Osteocyte (in vitro differentiated cells): ENCODE measurements at regions not wholly inside any gene's neighbourhood (a gene's known extent, or its start where the extent isn't known, plus 50 kb on each side); places are given as distances from the start of the nearest gene placed in this dataset.

ENCODE experiments used
- DNase-seq: peaks from one replicate; pipeline ENCODE4 v3.0.0; 2021; ENCODE audit warnings: mixed read lengths; ENCODE audit not compliant: unreplicated experiment; ENCODE audit errors: extremely low spot score
- H3K27ac Mint-ChIP-seq: one replicate; pipeline ENCODE4 v1.8.0; 2021; ENCODE audit warnings: mild to moderate bottlenecking, mixed read lengths; ENCODE audit not compliant: unreplicated experiment
- H3K27me3 Mint-ChIP-seq: one replicate; pipeline ENCODE4 v1.8.0; 2021; ENCODE audit warnings: mixed read lengths; ENCODE audit not compliant: unreplicated experiment
- H3K36me3 Mint-ChIP-seq: one replicate; pipeline ENCODE4 v1.8.0; 2021; ENCODE audit warnings: mixed read lengths; ENCODE audit not compliant: unreplicated experiment
- H3K4me1 Mint-ChIP-seq: one replicate; pipeline ENCODE4 v1.8.0; 2021; ENCODE audit warnings: mixed read lengths; ENCODE audit not compliant: unreplicated experiment
- H3K4me3 Mint-ChIP-seq: one replicate; pipeline ENCODE4 v1.8.0; 2021; ENCODE audit warnings: mild to moderate bottlenecking, moderate library complexity, mixed read lengths; ENCODE audit not compliant: unreplicated experiment
- H3K9me3 Mint-ChIP-seq: one replicate; pipeline ENCODE4 v1.8.0; 2021; ENCODE audit warnings: mixed read lengths; ENCODE audit not compliant: unreplicated experiment
- TF ChIP-seq, protein P1 (sequence below): fragments of 200-600 bp; sonication (generic); IDR thresholded peaks from 2 replicates; pipeline ENCODE4 v1.5.0; 2021; ENCODE audit warnings: antibody characterized with exemption, mild to moderate bottlenecking, moderate library complexity

DNA sequence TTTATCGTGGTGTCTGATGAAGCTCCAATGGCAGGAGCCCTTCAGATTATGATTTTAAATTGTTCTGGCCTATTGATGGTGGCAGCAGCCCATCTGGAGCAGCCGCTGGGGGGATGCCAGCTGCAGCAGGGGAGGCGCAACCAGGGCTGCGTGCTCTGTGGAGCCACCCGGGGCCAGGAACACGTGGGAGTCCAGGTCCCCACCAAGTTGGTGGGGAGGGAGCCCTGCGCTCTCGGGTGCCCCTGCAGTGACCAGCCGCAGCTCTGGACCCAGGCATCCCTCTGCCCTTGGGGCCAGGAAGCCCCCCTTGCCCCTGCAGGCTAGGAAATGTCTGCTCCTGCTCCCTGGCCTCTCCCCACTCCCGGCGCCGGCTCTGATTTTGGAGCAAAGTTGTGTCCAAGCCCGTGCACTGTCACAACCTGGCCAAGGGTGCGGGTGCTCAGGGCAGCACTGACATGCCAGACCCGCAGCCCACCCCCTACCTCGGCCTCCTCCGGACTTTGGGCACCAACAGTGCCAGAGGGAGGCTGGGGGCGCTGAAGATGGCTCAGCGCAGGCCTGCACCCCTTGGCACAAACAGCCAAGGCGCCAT is 147.2 kb upstream of the ADO start:
- TF ChIP-seq, protein P1, sequence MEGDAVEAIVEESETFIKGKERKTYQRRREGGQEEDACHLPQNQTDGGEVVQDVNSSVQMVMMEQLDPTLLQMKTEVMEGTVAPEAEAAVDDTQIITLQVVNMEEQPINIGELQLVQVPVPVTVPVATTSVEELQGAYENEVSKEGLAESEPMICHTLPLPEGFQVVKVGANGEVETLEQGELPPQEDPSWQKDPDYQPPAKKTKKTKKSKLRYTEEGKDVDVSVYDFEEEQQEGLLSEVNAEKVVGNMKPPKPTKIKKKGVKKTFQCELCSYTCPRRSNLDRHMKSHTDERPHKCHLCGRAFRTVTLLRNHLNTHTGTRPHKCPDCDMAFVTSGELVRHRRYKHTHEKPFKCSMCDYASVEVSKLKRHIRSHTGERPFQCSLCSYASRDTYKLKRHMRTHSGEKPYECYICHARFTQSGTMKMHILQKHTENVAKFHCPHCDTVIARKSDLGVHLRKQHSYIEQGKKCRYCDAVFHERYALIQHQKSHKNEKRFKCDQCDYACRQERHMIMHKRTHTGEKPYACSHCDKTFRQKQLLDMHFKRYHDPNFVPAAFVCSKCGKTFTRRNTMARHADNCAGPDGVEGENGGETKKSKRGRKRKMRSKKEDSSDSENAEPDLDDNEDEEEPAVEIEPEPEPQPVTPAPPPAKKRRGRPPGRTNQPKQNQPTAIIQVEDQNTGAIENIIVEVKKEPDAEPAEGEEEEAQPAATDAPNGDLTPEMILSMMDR, result no peak
- Mint-ChIP-seq H3K27ac (no peak overlapping the region), H3K9me3 (no peaks in the 10 kb centered on the region), H3K4me3 (no peak overlapping the region), H3K27me3 (peaks cover 3% of the 10 kb centered on the region), H3K36me3 (no peaks in the 10 kb centered on the region), H3K4me1 (no peaks in the 10 kb centered on the region)
- DNase-seq, result peak; percentile 80

DNA sequence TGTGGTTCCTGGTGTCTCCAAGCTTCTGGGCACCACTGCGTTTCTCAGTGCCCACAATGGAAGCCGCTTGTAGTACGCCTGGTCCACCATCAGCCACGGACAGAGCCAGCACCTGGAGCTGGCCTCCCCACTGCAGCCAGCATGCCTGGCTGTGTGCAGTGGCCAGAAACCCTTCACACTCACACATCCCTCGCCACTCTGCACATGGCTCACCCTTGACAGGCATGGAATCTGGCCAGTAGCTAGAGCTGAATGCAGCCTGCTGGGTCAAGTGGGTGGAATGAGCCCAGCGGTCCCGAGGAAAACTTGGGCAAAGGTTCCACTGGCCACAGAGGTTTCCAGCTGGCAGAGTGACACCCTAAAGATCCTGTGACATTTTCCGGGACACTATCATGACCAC is 146.0 kb upstream of the ADO start:
- TF ChIP-seq, protein P1, result no peak
- Mint-ChIP-seq H3K27me3 (peaks cover 3% of the 10 kb centered on the region), H3K4me3 (no peak overlapping the region), H3K4me1 (no peaks in the 10 kb centered on the region), H3K27ac (no peak overlapping the region), H3K9me3 (no peaks in the 10 kb centered on the region), H3K36me3 (no peaks in the 10 kb centered on the region)
- peak; percentile 64 for DNase-seq

DNA sequence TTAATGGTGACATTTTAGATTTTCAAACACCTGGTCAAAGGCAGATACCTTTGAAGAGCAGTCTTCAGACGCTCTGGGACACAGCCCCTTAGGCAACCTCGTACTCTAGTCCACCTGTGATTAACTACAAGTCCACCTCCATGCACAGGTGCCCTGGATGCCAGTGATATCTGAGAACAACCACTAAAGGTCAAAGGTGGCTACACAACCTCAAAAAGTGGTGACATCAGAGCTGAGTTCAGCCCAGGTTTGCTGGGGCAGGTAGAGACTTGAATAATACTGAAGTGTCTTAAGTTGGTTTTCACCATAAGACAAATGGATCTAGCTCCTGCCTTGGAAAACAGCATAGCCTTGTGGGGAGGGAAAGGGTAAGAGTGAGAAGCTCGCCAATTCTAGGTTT is 143.4 kb upstream of the ADO start:
- TF ChIP-seq, protein P1, result no peak
- H3K4me1 Mint-ChIP-seq, result no peaks in the 10 kb centered on the region
- H3K36me3 Mint-ChIP-seq, result no peaks in the 10 kb centered on the region
- no peak overlapping the region for H3K27ac Mint-ChIP-seq
- H3K9me3 Mint-ChIP-seq, result no peaks in the 10 kb centered on the region
- no peak overlapping the region for H3K4me3 Mint-ChIP-seq
- DNase-seq, result no peak
- peaks cover 11% of the 10 kb centered on the region for H3K27me3 Mint-ChIP-seq

DNA sequence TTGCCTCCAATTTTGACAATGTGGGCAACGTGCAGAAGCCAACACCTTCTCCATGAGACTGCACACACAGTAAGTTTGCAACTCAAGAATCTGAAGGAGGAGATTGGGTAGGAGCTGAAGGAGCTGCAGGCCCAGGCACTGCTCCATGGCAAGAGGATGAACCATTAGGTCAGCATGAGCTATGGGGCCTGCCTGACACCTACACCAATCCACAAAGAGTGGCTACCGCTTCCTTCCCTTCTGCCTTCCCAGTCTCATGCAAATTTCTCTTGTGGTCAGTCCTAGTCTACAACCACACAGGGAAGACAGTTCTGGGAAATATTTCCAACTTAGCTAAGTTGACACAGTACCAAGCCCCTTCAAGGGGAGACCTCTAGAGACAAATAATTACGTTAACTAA is 142.0 kb upstream of the ADO start:
- Mint-ChIP-seq H3K9me3 (no peaks in the 10 kb centered on the region), H3K4me1 (no peaks in the 10 kb centered on the region), H3K4me3 (no peak overlapping the region), H3K27me3 (peaks cover 14% of the 10 kb centered on the region), H3K27ac (no peak overlapping the region), H3K36me3 (no peaks in the 10 kb centered on the region)
- TF ChIP-seq, protein P1, result no peak
- DNase-seq, result no peak

DNA sequence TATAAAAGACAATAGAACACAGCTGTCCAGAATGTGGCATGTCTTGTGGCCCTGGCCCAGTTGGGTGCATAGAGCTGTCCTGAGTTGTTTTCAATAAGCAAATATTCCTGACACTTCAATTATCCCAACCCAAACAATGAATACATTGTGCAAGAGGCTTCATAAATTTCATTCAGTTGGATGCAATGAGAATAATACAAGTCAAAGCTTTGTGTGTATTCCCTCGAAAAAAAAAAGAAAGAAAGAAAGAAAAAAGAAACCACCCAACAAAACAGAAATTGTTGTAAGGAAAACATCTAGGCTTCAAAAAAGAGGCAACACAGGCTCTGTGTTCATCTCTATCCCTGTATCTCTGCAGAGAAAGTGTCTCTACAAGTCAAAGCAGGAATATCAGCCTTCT is 138.7 kb upstream of the ADO start:
- Mint-ChIP-seq H3K9me3 (no peaks in the 10 kb centered on the region), H3K36me3 (no peaks in the 10 kb centered on the region), H3K4me3 (no peak overlapping the region), H3K27me3 (peaks cover 13% of the 10 kb centered on the region), H3K27ac (no peak overlapping the region), H3K4me1 (no peaks in the 10 kb centered on the region)
- no peak for DNase-seq
- TF ChIP-seq, protein P1, result no peak
